OCI-LY7 (cell line): ENCODE measurements at regions not wholly inside any gene's neighbourhood (a gene's known extent, or its start where the extent isn't known, plus 50 kb on each side); places are given as distances from the start of the nearest gene placed in this dataset.

Source experiments
- BruUV-seq: library from RNA; stranded (reverse); fragments of 400-500 nt; replicated peaks from 2 replicates; lab custom pipeline; 2021; lab: Mats Ljungman, UMichigan
- CTCF ChIA-PET: fragments of 300-600 bp; sonication (Branson Sonifier 250); formaldehyde crosslinking; loops from one replicate; lab custom pipeline; 2022; ENCODE audit warnings: antibody characterized with exemption; ENCODE audit not compliant: unreplicated experiment; lab: Charles Lee
- POLR2A ChIA-PET: fragments of 300-600 bp; sonication (Branson Sonifier 250); formaldehyde crosslinking; loops from one replicate; lab custom pipeline; 2022; ENCODE audit warnings: antibody characterized with exemption; lab: Charles Lee
- DNase-seq: peaks from one replicate; pipeline ENCODE4 v3.0.0-alpha.2; 2015; ENCODE audit warnings: low spot score
- H2AFZ ChIP-seq: fragments of 200-600 bp; sonication (generic), shearing (Covaris generic); 2 replicates; pipeline ENCODE4 v1.6.1; 2014; ENCODE audit warnings: mild to moderate bottlenecking, antibody characterized with exemption, low read length, moderate library complexity
- H3K27ac ChIP-seq: fragments of 200-600 bp; sonication (generic); 2 replicates; pipeline ENCODE4 v1.5.1; 2014; ENCODE audit warnings: mixed run types, low read depth, mild to moderate bottlenecking, moderate library complexity, low read length, inconsistent platforms; ENCODE audit not compliant: poor library complexity, severe bottlenecking
- H3K36me3 ChIP-seq: fragments of 200-600 bp; sonication (generic); 2 replicates; pipeline ENCODE4 v1.6.1; 2014; ENCODE audit warnings: mild to moderate bottlenecking, antibody characterized with exemption, low read length, moderate library complexity, mixed read lengths; ENCODE audit not compliant: insufficient read depth
- H3K4me1 ChIP-seq: fragments of 200-600 bp; sonication (generic); 2 replicates; pipeline ENCODE4 v1.5.1; 2014; ENCODE audit warnings: mild to moderate bottlenecking, low read length; ENCODE audit not compliant: insufficient read depth, poor library complexity, severe bottlenecking
- H3K4me2 ChIP-seq: fragments of 200-600 bp; sonication (generic); 2 replicates; pipeline ENCODE4 v1.6.1; 2014; ENCODE audit warnings: mild to moderate bottlenecking, low read length
- H3K4me3 ChIP-seq: fragments of 200-600 bp; sonication (generic); 2 replicates; pipeline ENCODE4 v1.5.1; 2014; ENCODE audit warnings: mild to moderate bottlenecking, low read depth, low read length; ENCODE audit not compliant: poor library complexity, severe bottlenecking
- H3K79me2 ChIP-seq: fragments of 200-600 bp; sonication (generic); 2 replicates; pipeline ENCODE4 v1.6.1; 2016; ENCODE audit warnings: low read depth, mild to moderate bottlenecking, low read length, moderate library complexity, mixed read lengths; ENCODE audit not compliant: insufficient read depth
- H3K9me2 ChIP-seq: fragments of 200-600 bp; sonication (generic); 2 replicates; pipeline ENCODE4 v1.6.1; 2016; ENCODE audit warnings: mild to moderate bottlenecking, low read length, mixed read lengths; ENCODE audit not compliant: insufficient read depth
- H3K9me3 ChIP-seq: fragments of 200-600 bp; sonication (generic); 2 replicates; pipeline ENCODE4 v1.6.1; 2014; ENCODE audit warnings: mild to moderate bottlenecking, mixed run types, low read length, mixed read lengths
- H4K20me1 ChIP-seq: fragments of 200-600 bp; sonication (generic); 2 replicates; pipeline ENCODE4 v1.6.1; 2014; ENCODE audit warnings: mild to moderate bottlenecking, antibody characterized with exemption, low read length, moderate library complexity, mixed read lengths; ENCODE audit not compliant: insufficient read depth
- EZH2phosphoT487 ChIP-seq: fragments of 200-600 bp; sonication (generic); IDR thresholded peaks from 2 replicates; pipeline ENCODE4 v1.6.1; 2018; ENCODE audit warnings: low read depth, borderline replicate concordance, mild to moderate bottlenecking, mixed run types, antibody characterized with exemption, low read length, moderate library complexity, mixed read lengths
- intact Hi-C: fragments of 100-400 bp; cut with micrococcal nuclease; formaldehyde crosslinking; loops from one replicate; pipeline ENCODE4 v1.10.0; 2022; ENCODE audit not compliant: unreplicated experiment
- TF ChIP-seq, protein P1 (sequence below): fragments of 200-600 bp; sonication (generic); conservative IDR thresholded peaks from 2 replicates; pipeline ENCODE4 v1.5.1; 2014; ENCODE audit warnings: mild to moderate bottlenecking, antibody characterized with exemption, low read length, moderate library complexity, mixed read lengths

DNA sequence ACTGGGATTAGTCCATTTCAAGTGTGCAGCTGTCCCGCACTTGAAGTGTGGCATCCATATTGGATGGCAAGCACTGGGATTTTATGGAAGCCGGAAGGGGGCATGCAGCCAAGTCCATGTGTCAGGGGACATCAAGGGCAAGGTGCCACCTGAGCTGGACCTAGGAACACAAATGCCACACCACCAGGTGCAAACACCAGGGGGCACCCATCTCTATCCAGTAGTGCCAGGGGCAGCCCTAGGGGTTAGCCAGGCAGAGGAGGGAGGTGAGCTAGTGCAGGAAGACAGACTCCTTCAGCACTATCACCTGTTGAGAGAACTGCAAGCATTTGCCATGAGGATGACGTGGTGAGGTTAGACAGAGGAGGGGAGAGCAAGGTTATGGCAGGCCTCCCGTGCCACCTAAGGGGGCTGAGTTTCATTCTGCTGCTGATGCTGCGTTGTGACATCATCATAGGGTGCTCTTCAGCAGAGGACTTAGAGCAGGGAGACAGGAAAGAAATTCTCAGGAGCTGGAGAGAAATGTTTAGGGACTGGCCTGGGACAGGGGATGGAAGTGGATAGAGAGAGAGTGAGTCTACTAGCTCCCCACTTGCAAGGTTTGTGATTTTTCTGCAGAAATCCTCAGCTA lies 192.6 kb upstream of the SLC24A3 start:
- no peak for DNase-seq
- no TSS peak for BruUV-seq
- no peaks in the 10 kb centered on the region for H3K9me3 ChIP-seq
- H3K4me2 ChIP-seq = no peak overlapping the region
- H3K4me3 ChIP-seq = no peak overlapping the region
- H2AFZ ChIP-seq = no peak overlapping the region
- H3K27ac ChIP-seq = no peak overlapping the region
- intact Hi-C loops = no loop called here
- no peaks in the 10 kb centered on the region for H3K36me3 ChIP-seq
- no peaks in the 10 kb centered on the region for H3K9me2 ChIP-seq
- H4K20me1 ChIP-seq = no peaks in the 10 kb centered on the region
- H3K79me2 ChIP-seq = no peaks in the 10 kb centered on the region
- TF ChIP-seq EZH2phosphoT487 = no peak
- TF ChIP-seq, protein P1, sequence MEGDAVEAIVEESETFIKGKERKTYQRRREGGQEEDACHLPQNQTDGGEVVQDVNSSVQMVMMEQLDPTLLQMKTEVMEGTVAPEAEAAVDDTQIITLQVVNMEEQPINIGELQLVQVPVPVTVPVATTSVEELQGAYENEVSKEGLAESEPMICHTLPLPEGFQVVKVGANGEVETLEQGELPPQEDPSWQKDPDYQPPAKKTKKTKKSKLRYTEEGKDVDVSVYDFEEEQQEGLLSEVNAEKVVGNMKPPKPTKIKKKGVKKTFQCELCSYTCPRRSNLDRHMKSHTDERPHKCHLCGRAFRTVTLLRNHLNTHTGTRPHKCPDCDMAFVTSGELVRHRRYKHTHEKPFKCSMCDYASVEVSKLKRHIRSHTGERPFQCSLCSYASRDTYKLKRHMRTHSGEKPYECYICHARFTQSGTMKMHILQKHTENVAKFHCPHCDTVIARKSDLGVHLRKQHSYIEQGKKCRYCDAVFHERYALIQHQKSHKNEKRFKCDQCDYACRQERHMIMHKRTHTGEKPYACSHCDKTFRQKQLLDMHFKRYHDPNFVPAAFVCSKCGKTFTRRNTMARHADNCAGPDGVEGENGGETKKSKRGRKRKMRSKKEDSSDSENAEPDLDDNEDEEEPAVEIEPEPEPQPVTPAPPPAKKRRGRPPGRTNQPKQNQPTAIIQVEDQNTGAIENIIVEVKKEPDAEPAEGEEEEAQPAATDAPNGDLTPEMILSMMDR = 0 out of 2 replicates have a peak, but pooled peaks have one; percentile 28
- peaks cover 7% of the 10 kb centered on the region for H3K4me1 ChIP-seq
- CTCF ChIA-PET = interaction anchor here (0.5 kb wide), 1 partner anchor 1539 kb away, joined by 5 read pairs; no protein-coding TSS in a partner anchor
- POLR2A ChIA-PET = no interaction called here

DNA sequence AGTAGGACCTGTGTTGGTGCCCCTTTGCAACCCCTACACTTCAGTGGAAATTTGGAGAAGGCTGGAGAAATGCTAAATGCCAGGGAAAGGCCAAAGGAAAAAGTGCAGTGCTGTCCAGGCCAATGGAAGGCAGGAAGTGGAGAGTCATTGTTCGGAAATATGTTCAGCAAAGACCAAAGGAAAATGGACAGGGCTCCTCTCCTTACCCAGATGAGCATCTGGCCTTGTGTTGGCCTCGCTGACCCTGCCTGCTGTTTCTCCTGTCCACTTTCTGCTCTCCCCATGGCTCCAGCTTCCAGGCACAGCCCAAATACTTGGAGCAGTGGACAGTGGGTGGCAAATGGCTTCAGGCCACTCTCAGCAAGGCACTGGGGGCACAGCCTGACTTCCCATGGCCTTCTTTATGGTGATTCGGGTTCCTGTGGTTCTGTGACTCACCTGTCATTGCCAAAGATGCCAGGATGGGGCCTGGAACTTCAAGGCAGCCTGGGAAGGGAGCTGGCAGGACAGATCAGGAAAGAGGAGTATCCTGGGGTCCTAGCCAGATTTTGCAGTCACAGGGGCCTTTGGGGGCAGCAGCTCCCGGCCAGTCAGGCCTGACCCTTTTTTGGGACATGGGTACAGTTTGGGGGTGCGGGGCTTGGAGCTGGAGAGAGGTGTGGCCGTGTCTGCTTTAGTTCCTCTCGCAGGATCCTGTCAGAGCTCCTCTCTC lies 190.9 kb upstream of the SLC24A3 start:
- H3K9me3 ChIP-seq = no peaks in the 10 kb centered on the region
- H3K4me3 ChIP-seq = no peak overlapping the region
- H3K4me2 ChIP-seq = no peak overlapping the region
- peaks cover 7% of the 10 kb centered on the region for H3K4me1 ChIP-seq
- H3K79me2 ChIP-seq = no peaks in the 10 kb centered on the region
- ChIA-PET CTCF (no interaction called here), POLR2A (interaction anchor here (0.6 to 1.6 kb wide), 4 partner anchors 9 to 101 kb away, joined by 3 read pairs; no protein-coding TSS in a partner anchor)
- intact Hi-C loops = no loop called here
- H3K36me3 ChIP-seq = no peaks in the 10 kb centered on the region
- H4K20me1 ChIP-seq = no peaks in the 10 kb centered on the region
- no peaks in the 10 kb centered on the region for H3K9me2 ChIP-seq
- H3K27ac ChIP-seq = no peak overlapping the region
- no peak for DNase-seq
- H2AFZ ChIP-seq = no peak overlapping the region
- BruUV-seq = no TSS peak
- TF ChIP-seq EZH2phosphoT487 = no peak
- TF ChIP-seq, protein P1 = no peak

DNA sequence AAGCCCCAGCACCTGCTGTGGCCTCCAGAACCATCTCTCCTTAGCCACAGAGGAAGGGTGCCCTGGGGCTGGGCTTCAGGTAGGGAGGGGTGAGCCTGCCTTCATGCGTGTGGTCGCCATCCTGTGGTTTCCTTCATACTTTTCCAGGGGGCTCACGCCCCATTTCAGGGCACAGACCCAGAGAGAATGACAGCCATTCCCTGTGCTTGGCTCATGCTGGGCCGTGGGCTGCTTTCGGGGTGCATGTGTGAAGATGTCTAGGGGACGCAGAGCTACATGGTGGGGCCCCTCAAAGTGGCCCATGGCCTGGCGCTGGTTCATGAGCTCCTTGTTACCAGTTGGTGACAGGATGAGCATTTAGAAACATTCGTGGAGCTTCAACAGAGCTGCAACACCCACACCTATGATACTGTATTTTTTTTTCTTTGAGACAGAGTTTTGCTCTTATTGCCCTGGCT lies 190.3 kb upstream of the SLC24A3 start:
- no peaks in the 10 kb centered on the region for H3K9me2 ChIP-seq
- no peak overlapping the region for H2AFZ ChIP-seq
- no peak for TF ChIP-seq EZH2phosphoT487
- TF ChIP-seq, protein P1 = no peak
- CTCF ChIA-PET = no interaction called here
- H3K4me1 ChIP-seq = peaks cover 7% of the 10 kb centered on the region
- no peaks in the 10 kb centered on the region for H3K79me2 ChIP-seq
- no peak for DNase-seq
- no peaks in the 10 kb centered on the region for H4K20me1 ChIP-seq
- no TSS peak for BruUV-seq
- intact Hi-C loops = no loop called here
- POLR2A ChIA-PET = interaction anchor here (0.6 to 1.6 kb wide), 3 partner anchors 10 to 48 kb away, joined by 3 read pairs; no protein-coding TSS in a partner anchor
- H3K9me3 ChIP-seq = no peaks in the 10 kb centered on the region
- H3K4me3 ChIP-seq = no peak overlapping the region
- no peaks in the 10 kb centered on the region for H3K36me3 ChIP-seq
- H3K27ac ChIP-seq = no peak overlapping the region
- no peak overlapping the region for H3K4me2 ChIP-seq
